ENCODE measurements at regions not wholly inside any gene's neighbourhood (a gene's known extent, or its start where the extent isn't known, plus 50 kb on each side); places are given as distances from the start of the nearest gene placed in this dataset.

GRCh38 chr3:13249664-13250390, 170.3 kb downstream of the NUP210 start:
- H3K27ac ChIP-seq (ENCODE audit: low read depth, low read length), result no peak overlapping the region
- H3K4me3 ChIP-seq (ENCODE audit: low read length in 3 of 3), result no peak overlapping the region
- H3K9me3 ChIP-seq (ENCODE audit: control insufficient read depth in 3 of 3, low read length in 3 of 3), result no peaks in the 10 kb centered on the region
- H3K9ac ChIP-seq (ENCODE audit: low read depth in 1 of 3, low read length in 3 of 3), result no peak overlapping the region
- H3K36me3 ChIP-seq (ENCODE audit: control insufficient read depth in 3 of 3, insufficient read depth in 3 of 3, low read length in 3 of 3), result no peaks in the 10 kb centered on the region
- no peaks in the 10 kb centered on the region for H3K27me3 ChIP-seq (ENCODE audit: control insufficient read depth in 3 of 3, insufficient read depth in 3 of 3, low read length in 3 of 3)
- H3K4me1 ChIP-seq (ENCODE audit: control insufficient read depth in 3 of 3, insufficient read depth in 3 of 3, low read length in 3 of 3), result peaks cover 13 to 18% (median 15%) of the 10 kb centered on the region in 3 donors

- Histone ChIP-seq H3K27me3 (ENCODE audit: control insufficient read depth in 3 of 3, insufficient read depth in 3 of 3, low read length in 3 of 3) (no peaks in the 10 kb centered on the region), H3K4me3 (ENCODE audit: low read length in 3 of 3) (no peak overlapping the region), H3K27ac (ENCODE audit: low read depth, low read length) (no peak overlapping the region), H3K36me3 (ENCODE audit: control insufficient read depth in 3 of 3, insufficient read depth in 3 of 3, low read length in 3 of 3) (no peaks in the 10 kb centered on the region), H3K9me3 (ENCODE audit: control insufficient read depth in 3 of 3, low read length in 3 of 3) (no peaks in the 10 kb centered on the region), H3K9ac (ENCODE audit: low read depth in 1 of 3, low read length in 3 of 3) (no peak overlapping the region), H3K4me1 (ENCODE audit: control insufficient read depth in 3 of 3, insufficient read depth in 3 of 3, low read length in 3 of 3) (peaks cover 13 to 18% (median 15%) of the 10 kb centered on the region in 3 donors)
Measured at GRCh38 chr3:13248640-13249039, 171.5 kb downstream of the NUP210 start.

GRCh38 chr3:13245615-13245978, 172.4 kb upstream of the IQSEC1 start:
- H3K27ac ChIP-seq (ENCODE audit: low read depth, low read length), result no peak overlapping the region
- H3K4me3 ChIP-seq (ENCODE audit: low read length in 3 of 3), result no peak overlapping the region
- H3K9ac ChIP-seq (ENCODE audit: low read depth in 1 of 3, low read length in 3 of 3), result no peak overlapping the region
- no peaks in the 10 kb centered on the region for H3K9me3 ChIP-seq (ENCODE audit: control insufficient read depth in 3 of 3, low read length in 3 of 3)
- no peaks in the 10 kb centered on the region for H3K4me1 ChIP-seq (ENCODE audit: control insufficient read depth in 3 of 3, insufficient read depth in 3 of 3, low read length in 3 of 3)
- H3K27me3 ChIP-seq (ENCODE audit: control insufficient read depth in 3 of 3, insufficient read depth in 3 of 3, low read length in 3 of 3), result no peaks in the 10 kb centered on the region
- H3K36me3 ChIP-seq (ENCODE audit: control insufficient read depth in 3 of 3, insufficient read depth in 3 of 3, low read length in 3 of 3), result no peaks in the 10 kb centered on the region

- Histone ChIP-seq H3K27me3 (ENCODE audit: control insufficient read depth in 3 of 3, insufficient read depth in 3 of 3, low read length in 3 of 3) (no peaks in the 10 kb centered on the region), H3K27ac (ENCODE audit: low read depth, low read length) (no peak overlapping the region), H3K9ac (ENCODE audit: low read depth in 1 of 3, low read length in 3 of 3) (no peak overlapping the region), H3K36me3 (ENCODE audit: control insufficient read depth in 3 of 3, insufficient read depth in 3 of 3, low read length in 3 of 3) (peaks cover 0 to 3% (median 0%) of the 10 kb centered on the region in 3 donors), H3K9me3 (ENCODE audit: control insufficient read depth in 3 of 3, low read length in 3 of 3) (no peaks in the 10 kb centered on the region), H3K4me3 (ENCODE audit: low read length in 3 of 3) (no peak overlapping the region), H3K4me1 (ENCODE audit: control insufficient read depth in 3 of 3, insufficient read depth in 3 of 3, low read length in 3 of 3) (no peaks in the 10 kb centered on the region)
Measured at GRCh38 chr3:13243586-13243985, 170.4 kb upstream of the IQSEC1 start.

GRCh38 chr3:13242364-13242737, 169.1 kb upstream of the IQSEC1 start:
- Histone ChIP-seq H3K27ac (ENCODE audit: low read depth, low read length) (no peak overlapping the region), H3K4me1 (ENCODE audit: control insufficient read depth in 3 of 3, insufficient read depth in 3 of 3, low read length in 3 of 3) (no peaks in the 10 kb centered on the region), H3K9ac (ENCODE audit: low read depth in 1 of 3, low read length in 3 of 3) (no peak overlapping the region), H3K36me3 (ENCODE audit: control insufficient read depth in 3 of 3, insufficient read depth in 3 of 3, low read length in 3 of 3) (peaks cover 0 to 3% (median 0%) of the 10 kb centered on the region in 3 donors), H3K27me3 (ENCODE audit: control insufficient read depth in 3 of 3, insufficient read depth in 3 of 3, low read length in 3 of 3) (peaks cover 0 to 2% (median 0%) of the 10 kb centered on the region in 3 donors), H3K4me3 (ENCODE audit: low read length in 3 of 3) (no peak overlapping the region), H3K9me3 (ENCODE audit: control insufficient read depth in 3 of 3, low read length in 3 of 3) (no peaks in the 10 kb centered on the region)

GRCh38 chr3:13241621-13242363, 168.6 kb upstream of the IQSEC1 start:
- H3K9ac ChIP-seq (ENCODE audit: low read depth in 1 of 3, low read length in 3 of 3), result no peak overlapping the region
- no peaks in the 10 kb centered on the region for H3K9me3 ChIP-seq (ENCODE audit: control insufficient read depth in 3 of 3, low read length in 3 of 3)
- H3K4me1 ChIP-seq (ENCODE audit: control insufficient read depth in 3 of 3, insufficient read depth in 3 of 3, low read length in 3 of 3), result no peaks in the 10 kb centered on the region
- H3K36me3 ChIP-seq (ENCODE audit: control insufficient read depth in 3 of 3, insufficient read depth in 3 of 3, low read length in 3 of 3), result peaks cover 0 to 3% (median 0%) of the 10 kb centered on the region in 3 donors
- no peak overlapping the region for H3K4me3 ChIP-seq (ENCODE audit: low read length in 3 of 3)
- peaks cover 0 to 2% (median 0%) of the 10 kb centered on the region in 3 donors for H3K27me3 ChIP-seq (ENCODE audit: control insufficient read depth in 3 of 3, insufficient read depth in 3 of 3, low read length in 3 of 3)
- H3K27ac ChIP-seq (ENCODE audit: low read depth, low read length), result no peak overlapping the region

- Histone ChIP-seq H3K4me3 (ENCODE audit: low read length in 3 of 3) (no peak overlapping the region), H3K9me3 (ENCODE audit: control insufficient read depth in 3 of 3, low read length in 3 of 3) (no peaks in the 10 kb centered on the region), H3K27me3 (ENCODE audit: control insufficient read depth in 3 of 3, insufficient read depth in 3 of 3, low read length in 3 of 3) (peaks cover 0 to 2% (median 2%) of the 10 kb centered on the region in 3 donors), H3K36me3 (ENCODE audit: control insufficient read depth in 3 of 3, insufficient read depth in 3 of 3, low read length in 3 of 3) (peaks cover 0 to 3% (median 0%) of the 10 kb centered on the region in 3 donors), H3K27ac (ENCODE audit: low read depth, low read length) (no peak overlapping the region), H3K4me1 (ENCODE audit: control insufficient read depth in 3 of 3, insufficient read depth in 3 of 3, low read length in 3 of 3) (no peaks in the 10 kb centered on the region), H3K9ac (ENCODE audit: low read depth in 1 of 3, low read length in 3 of 3) (no peak overlapping the region)
Measured at GRCh38 chr3:13240928-13241618, 167.8 kb upstream of the IQSEC1 start.

GRCh38 chr3:13239467-13239760, 166.2 kb upstream of the IQSEC1 start:
- Histone ChIP-seq H3K36me3 (ENCODE audit: control insufficient read depth in 3 of 3, insufficient read depth in 3 of 3, low read length in 3 of 3) (peaks cover 0 to 3% (median 0%) of the 10 kb centered on the region in 3 donors), H3K4me3 (ENCODE audit: low read length in 3 of 3) (no peak overlapping the region), H3K27me3 (ENCODE audit: control insufficient read depth in 3 of 3, insufficient read depth in 3 of 3, low read length in 3 of 3) (peaks cover 3 to 9% (median 5%) of the 10 kb centered on the region in 3 donors), H3K4me1 (ENCODE audit: control insufficient read depth in 3 of 3, insufficient read depth in 3 of 3, low read length in 3 of 3) (peaks cover 0 to 2% (median 0%) of the 10 kb centered on the region in 3 donors), H3K9ac (ENCODE audit: low read depth in 1 of 3, low read length in 3 of 3) (no peak overlapping the region), H3K9me3 (ENCODE audit: control insufficient read depth in 3 of 3, low read length in 3 of 3) (no peaks in the 10 kb centered on the region), H3K27ac (ENCODE audit: low read depth, low read length) (no peak overlapping the region)

GRCh38 chr3:13238687-13239466, 165.6 kb upstream of the IQSEC1 start:
- peaks cover 5 to 9% (median 7%) of the 10 kb centered on the region in 3 donors for H3K27me3 ChIP-seq (ENCODE audit: control insufficient read depth in 3 of 3, insufficient read depth in 3 of 3, low read length in 3 of 3)
- no peak overlapping the region for H3K27ac ChIP-seq (ENCODE audit: low read depth, low read length)
- H3K4me1 ChIP-seq (ENCODE audit: control insufficient read depth in 3 of 3, insufficient read depth in 3 of 3, low read length in 3 of 3), result peaks cover 0 to 2% (median 0%) of the 10 kb centered on the region in 3 donors
- H3K9me3 ChIP-seq (ENCODE audit: control insufficient read depth in 3 of 3, low read length in 3 of 3), result no peaks in the 10 kb centered on the region
- peaks cover 0 to 3% (median 0%) of the 10 kb centered on the region in 3 donors for H3K36me3 ChIP-seq (ENCODE audit: control insufficient read depth in 3 of 3, insufficient read depth in 3 of 3, low read length in 3 of 3)
- no peak overlapping the region for H3K4me3 ChIP-seq (ENCODE audit: low read length in 3 of 3)
- H3K9ac ChIP-seq (ENCODE audit: low read depth in 1 of 3, low read length in 3 of 3), result no peak overlapping the region

Data from skeletal muscle tissue (tissue), 3 donors.